ENCODE measurements at regions not wholly inside any gene's neighbourhood (a gene's known extent, or its start where the extent isn't known, plus 50 kb on each side); places are given as distances from the start of the nearest gene placed in this dataset.

- Histone ChIP-seq H3K9me3 (peaks cover 0 to 44% (median 0%) of the 10 kb centered on the region in 11 donors), H3K4me3 (no peak overlapping the region), H3K27me3 (no peaks in the 10 kb centered on the region), H3K27ac (no peak overlapping the region), H3K4me1 (no peaks in the 10 kb centered on the region), H3K36me3 (no peaks in the 10 kb centered on the region)
- intact Hi-C loops (cut with DNase I): no loop called here
- TF ChIP-seq CTCF (IDR thresholded peaks at IDR 0.05): no peak
- ATAC-seq (no peak), DNase-seq (no peak)
These were observed 98.4 kb upstream of the KLHL1 start for GRCh38 chr13:70206671-70207070.

- WGBS, 2 donors: 92 to 95% methylated on average over 5 of the region's 5 CpGs
- no peaks in the 10 kb centered on the region for H3K27me3 ChIP-seq
- no peaks in the 10 kb centered on the region for H3K4me1 ChIP-seq
- ATAC-seq (no peak), DNase-seq (no peak)
- no peaks in the 10 kb centered on the region for H3K36me3 ChIP-seq
- H3K9me3 ChIP-seq: peaks cover 0 to 30% (median 0%) of the 10 kb centered on the region in 11 donors
- H3K4me3 ChIP-seq: no peak overlapping the region
- intact Hi-C loops (cut with DNase I): no loop called here
- no peak for TF ChIP-seq CTCF (IDR thresholded peaks at IDR 0.05)
- H3K27ac ChIP-seq: no peak overlapping the region
These were observed 95.5 kb upstream of the KLHL1 start for GRCh38 chr13:70203661-70204229.

- H3K27ac ChIP-seq: no peak overlapping the region
- DNase-seq (no peak), ATAC-seq (no peak)
- no peaks in the 10 kb centered on the region for H3K36me3 ChIP-seq
- no peaks in the 10 kb centered on the region for H3K4me1 ChIP-seq
- H3K9me3 ChIP-seq: peaks cover 0 to 13% (median 0%) of the 10 kb centered on the region in 11 donors
- intact Hi-C loops (cut with DNase I): no loop called here
- H3K4me3 ChIP-seq: no peak overlapping the region
- no peaks in the 10 kb centered on the region for H3K27me3 ChIP-seq
- TF ChIP-seq CTCF (IDR thresholded peaks at IDR 0.05): no peak
These were observed 82.8 kb upstream of the KLHL1 start for GRCh38 chr13:70191034-70191433.

GRCh38 chr13:70189981-70190380, 81.7 kb upstream of the KLHL1 start:
- ATAC-seq (no peak), DNase-seq (no peak)
- 53 to 78% methylated on average over 2 of the region's 2 CpGs for WGBS, 2 donors
- Histone ChIP-seq H3K9me3 (peaks cover 0 to 8% (median 0%) of the 10 kb centered on the region in 11 donors), H3K4me1 (no peaks in the 10 kb centered on the region), H3K4me3 (no peak overlapping the region), H3K27me3 (no peaks in the 10 kb centered on the region), H3K36me3 (no peaks in the 10 kb centered on the region), H3K27ac (no peak overlapping the region)
- intact Hi-C loops (cut with DNase I): no loop called here
- TF ChIP-seq CTCF (IDR thresholded peaks at IDR 0.05): no peak
